GM12865 (cell line): ENCODE measurements at regions not wholly inside any gene's neighbourhood (a gene's known extent, or its start where the extent isn't known, plus 50 kb on each side); places are given as distances from the start of the nearest gene placed in this dataset.
"Not testable (repeated sequence)": the region's sequence is repeated elsewhere in the genome, so short reads cannot be mapped to it uniquely, and the experiment has no call there.

Source experiments
- DNase-seq: peaks from one replicate; pipeline ENCODE4 v3.0.0; 2010; ENCODE audit warnings: low read depth
- H3K4me3 ChIP-seq: 2 replicates; pipeline ENCODE4 v1.5.1; 2011; ENCODE audit warnings: mild to moderate bottlenecking, low read depth, low read length, control low read depth
- CTCF ChIP-seq: IDR thresholded peaks from 2 replicates; pipeline ENCODE4 v1.5.1; 2011; ENCODE audit warnings: low read length, control low read depth, low read depth, inconsistent platforms; ENCODE audit not compliant: insufficient read depth; ENCODE audit errors: missing control alignments

GRCh38 chr6:90677440-90677839 lies 90.6 kb upstream of the MAP3K7 start:
- TF ChIP-seq CTCF: no peak
- no peak for DNase-seq
- H3K4me3 ChIP-seq: no peak overlapping the region

- no peak overlapping the region for H3K4me3 ChIP-seq
- DNase-seq: no peak
- TF ChIP-seq CTCF: no peak
These were observed 89.8 kb upstream of the MAP3K7 start for GRCh38 chr6:90676516-90677300.

GRCh38 chr6:90675107-90675506 lies 88.2 kb upstream of the MAP3K7 start:
- DNase-seq, H3K4me3 ChIP-seq: not testable (repeated sequence)

GRCh38 chr6:90674077-90674476 lies 87.2 kb upstream of the MAP3K7 start:
- H3K4me3 ChIP-seq, DNase-seq: not testable (repeated sequence)

GRCh38 chr6:90669846-90670245 lies 83.0 kb upstream of the MAP3K7 start:
- no peak overlapping the region for H3K4me3 ChIP-seq
- no peak for DNase-seq
- TF ChIP-seq CTCF: no peak

- TF ChIP-seq CTCF: no peak
- no peak for DNase-seq
- no peak overlapping the region for H3K4me3 ChIP-seq
These were observed 82.5 kb upstream of the MAP3K7 start for GRCh38 chr6:90669420-90669819.

- DNase-seq: no peak
- no peak for TF ChIP-seq CTCF
- H3K4me3 ChIP-seq: no peak overlapping the region
These were observed 81.3 kb upstream of the MAP3K7 start for GRCh38 chr6:90668141-90668540.

- no peak for TF ChIP-seq CTCF
- no peak overlapping the region for H3K4me3 ChIP-seq
- no peak for DNase-seq
These were observed 77.0 kb upstream of the MAP3K7 start for GRCh38 chr6:90663873-90664272.
